ENCODE measurements at regions not wholly inside any gene's neighbourhood (a gene's known extent, or its start where the extent isn't known, plus 50 kb on each side); places are given as distances from the start of the nearest gene placed in this dataset.

DNA sequence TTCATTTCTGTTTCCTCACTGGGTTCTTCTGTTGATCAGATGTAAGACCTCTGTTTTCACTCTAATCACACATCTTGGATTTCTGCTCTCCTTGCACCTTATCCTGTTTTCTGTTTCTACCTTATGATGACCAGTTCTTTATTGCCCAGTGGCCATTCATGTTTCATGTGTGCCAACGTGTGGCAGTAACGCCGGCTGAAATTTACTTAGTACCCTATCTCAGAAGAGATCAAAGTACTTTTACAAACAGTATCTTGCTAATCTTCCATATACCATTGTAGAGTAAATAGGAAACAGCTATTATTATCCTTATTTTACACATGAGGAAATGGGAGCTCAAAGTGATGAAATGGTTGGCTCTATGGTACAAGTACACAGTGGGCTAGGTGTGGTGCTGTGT, 74.0 kb downstream of the GATA3 start:
- Histone ChIP-seq H3K27me3 (no peaks in the 10 kb centered on the region), H3K9me2 (replicated peaks; ENCODE audit: insufficient read depth) (no peaks in the 10 kb centered on the region), H3K4me3 (no peak overlapping the region), H3K9me3 (ENCODE audit: low read depth) (no peaks in the 10 kb centered on the region), H3K36me3 (replicated peaks; ENCODE audit: insufficient read depth, low read depth) (no peaks in the 10 kb centered on the region), H3K79me2 (no peaks in the 10 kb centered on the region), H3K4me1 (ENCODE audit: insufficient read depth) (no peaks in the 10 kb centered on the region), H2AFZ (no peak overlapping the region), H3K4me2 (no peak overlapping the region), H4K20me1 (ENCODE audit: insufficient read depth, poor library complexity, severe bottlenecking) (no peaks in the 10 kb centered on the region), H3K27ac (no peak overlapping the region)
- no peak for DNase-seq (ENCODE audit: low spot score)
- WGBS (ENCODE audit: low lambda C conversion rate, missing lambda C conversion rate), result 56% methylated on average over 3 of the region's 3 CpGs
- TF ChIP-seq EZH2 (IDR thresholded peaks at IDR 0.05; ENCODE audit: borderline replicate concordance) (no peak), EZH2phosphoT487 (IDR thresholded peaks at IDR 0.05; ENCODE audit: low read depth, severe bottlenecking, unreplicated experiment) (no peak)
- TF ChIP-seq, protein P1, sequence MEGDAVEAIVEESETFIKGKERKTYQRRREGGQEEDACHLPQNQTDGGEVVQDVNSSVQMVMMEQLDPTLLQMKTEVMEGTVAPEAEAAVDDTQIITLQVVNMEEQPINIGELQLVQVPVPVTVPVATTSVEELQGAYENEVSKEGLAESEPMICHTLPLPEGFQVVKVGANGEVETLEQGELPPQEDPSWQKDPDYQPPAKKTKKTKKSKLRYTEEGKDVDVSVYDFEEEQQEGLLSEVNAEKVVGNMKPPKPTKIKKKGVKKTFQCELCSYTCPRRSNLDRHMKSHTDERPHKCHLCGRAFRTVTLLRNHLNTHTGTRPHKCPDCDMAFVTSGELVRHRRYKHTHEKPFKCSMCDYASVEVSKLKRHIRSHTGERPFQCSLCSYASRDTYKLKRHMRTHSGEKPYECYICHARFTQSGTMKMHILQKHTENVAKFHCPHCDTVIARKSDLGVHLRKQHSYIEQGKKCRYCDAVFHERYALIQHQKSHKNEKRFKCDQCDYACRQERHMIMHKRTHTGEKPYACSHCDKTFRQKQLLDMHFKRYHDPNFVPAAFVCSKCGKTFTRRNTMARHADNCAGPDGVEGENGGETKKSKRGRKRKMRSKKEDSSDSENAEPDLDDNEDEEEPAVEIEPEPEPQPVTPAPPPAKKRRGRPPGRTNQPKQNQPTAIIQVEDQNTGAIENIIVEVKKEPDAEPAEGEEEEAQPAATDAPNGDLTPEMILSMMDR (IDR thresholded peaks at IDR 0.05; ENCODE audit: poor library complexity), result no peak

DNA sequence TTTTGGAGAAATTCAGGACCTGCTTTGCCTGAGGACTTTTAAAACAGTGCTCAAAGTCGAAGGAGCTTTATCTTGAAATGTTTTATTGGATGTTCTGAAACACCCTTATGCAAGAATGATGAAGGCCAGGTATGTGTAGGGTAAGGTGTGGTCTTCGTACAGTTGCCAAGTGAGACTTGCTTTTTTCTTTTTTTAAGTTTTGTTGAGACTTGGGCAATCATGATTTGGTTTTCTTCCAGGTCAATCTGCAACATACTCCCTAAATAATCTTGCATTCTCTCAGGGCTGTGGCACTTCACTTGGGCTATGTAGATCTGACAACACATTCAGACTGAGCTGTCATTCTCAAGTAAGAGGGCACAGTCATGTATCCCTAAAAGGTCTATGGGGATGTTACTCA, 75.0 kb downstream of the GATA3 start:
- H3K79me2 ChIP-seq, result no peaks in the 10 kb centered on the region
- no peak overlapping the region for H2AFZ ChIP-seq
- H3K4me2 ChIP-seq, result no peak overlapping the region
- DNase-seq (ENCODE audit: low spot score), result no peak
- H3K4me3 ChIP-seq, result no peak overlapping the region
- no peaks in the 10 kb centered on the region for H3K4me1 ChIP-seq (ENCODE audit: insufficient read depth)
- H3K9me2 ChIP-seq (replicated peaks; ENCODE audit: insufficient read depth), result no peaks in the 10 kb centered on the region
- TF ChIP-seq, protein P1 (IDR thresholded peaks at IDR 0.05; ENCODE audit: poor library complexity), result no peak
- no peak for TF ChIP-seq EZH2phosphoT487 (IDR thresholded peaks at IDR 0.05; ENCODE audit: low read depth, severe bottlenecking, unreplicated experiment)
- TF ChIP-seq EZH2 (IDR thresholded peaks at IDR 0.05; ENCODE audit: borderline replicate concordance), result no peak
- no peaks in the 10 kb centered on the region for H3K9me3 ChIP-seq (ENCODE audit: low read depth)
- WGBS (ENCODE audit: low lambda C conversion rate, missing lambda C conversion rate), result 77% methylated on average over 2 of the region's 2 CpGs
- H3K36me3 ChIP-seq (replicated peaks; ENCODE audit: insufficient read depth, low read depth), result no peaks in the 10 kb centered on the region
- H3K27ac ChIP-seq, result no peak overlapping the region
- no peaks in the 10 kb centered on the region for H4K20me1 ChIP-seq (ENCODE audit: insufficient read depth, poor library complexity, severe bottlenecking)
- no peaks in the 10 kb centered on the region for H3K27me3 ChIP-seq

DNA sequence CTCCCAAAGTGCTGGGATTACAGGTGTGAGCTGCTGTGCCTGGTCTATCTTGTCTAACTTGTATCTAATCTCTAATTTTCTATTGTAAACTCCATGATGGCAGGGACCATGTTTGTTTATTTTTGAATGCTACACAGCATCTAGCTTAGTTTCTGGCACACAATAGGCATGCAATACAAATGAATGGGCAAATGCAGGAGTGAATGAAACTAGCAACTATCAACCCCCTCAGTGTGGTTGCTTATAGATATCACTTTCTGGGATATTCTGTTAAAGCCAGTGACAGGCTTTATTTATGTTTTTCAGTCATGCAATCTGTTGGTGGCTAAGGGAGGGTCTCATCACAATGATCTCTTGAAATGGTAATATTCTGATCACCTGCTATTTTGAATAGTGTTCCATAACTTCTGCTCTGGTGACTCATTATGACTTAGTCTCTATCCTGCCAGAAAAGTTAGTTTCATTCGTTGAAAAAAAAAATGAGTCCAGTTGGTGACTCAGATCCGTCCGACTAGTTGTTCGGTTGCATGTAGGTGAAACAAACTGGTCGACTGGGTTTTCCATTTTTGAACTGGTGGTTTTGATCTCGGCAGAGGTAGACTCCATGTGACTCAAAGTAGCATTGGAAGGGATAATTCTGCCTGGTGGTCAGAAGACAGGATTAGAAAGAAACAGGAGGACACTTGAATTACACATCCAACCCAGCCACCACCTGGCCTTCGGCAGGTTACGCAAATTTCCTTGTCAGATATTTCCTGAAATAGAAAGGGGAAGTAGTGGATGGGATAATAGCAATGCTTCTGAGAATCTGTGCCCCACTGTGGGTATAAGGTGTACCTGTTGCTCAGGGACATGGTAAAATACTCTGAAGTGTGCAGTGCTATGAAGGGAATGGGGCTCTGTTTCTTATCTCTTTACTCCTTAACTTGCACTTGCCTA, 76.8 kb downstream of the GATA3 start:
- 93% methylated on average over 8 of the region's 8 CpGs for WGBS (ENCODE audit: low lambda C conversion rate, missing lambda C conversion rate)

More for the DNA sequence above, 76.8 kb downstream of the GATA3 start:
- H3K9me2 ChIP-seq (replicated peaks; ENCODE audit: insufficient read depth), result no peaks in the 10 kb centered on the region
- no peak overlapping the region for H3K4me3 ChIP-seq
- H2AFZ ChIP-seq, result no peak overlapping the region
- H3K4me1 ChIP-seq (ENCODE audit: insufficient read depth), result no peaks in the 10 kb centered on the region
- no peaks in the 10 kb centered on the region for H3K36me3 ChIP-seq (replicated peaks; ENCODE audit: insufficient read depth, low read depth)
- no peaks in the 10 kb centered on the region for H3K9me3 ChIP-seq (ENCODE audit: low read depth)
- no peaks in the 10 kb centered on the region for H3K79me2 ChIP-seq
- H4K20me1 ChIP-seq (ENCODE audit: insufficient read depth, poor library complexity, severe bottlenecking), result no peaks in the 10 kb centered on the region
- DNase-seq (ENCODE audit: low spot score), result no peak
- H3K27me3 ChIP-seq, result no peaks in the 10 kb centered on the region
- no peak overlapping the region for H3K27ac ChIP-seq
- no peak for TF ChIP-seq EZH2 (IDR thresholded peaks at IDR 0.05; ENCODE audit: borderline replicate concordance)
- TF ChIP-seq EZH2phosphoT487 (IDR thresholded peaks at IDR 0.05; ENCODE audit: low read depth, severe bottlenecking, unreplicated experiment), result no peak
- TF ChIP-seq, protein P1 (IDR thresholded peaks at IDR 0.05; ENCODE audit: poor library complexity), result no peak
- H3K4me2 ChIP-seq, result no peak overlapping the region
